Stimulated activated CD8-positive, alpha-beta memory T cell treated with anti-CD3 and anti-CD28 coated beads, Interleukin-15, amount 100 ng/mL, for 4 hours (primary cell): ENCODE measurements at regions not wholly inside any gene's neighbourhood (a gene's known extent, or its start where the extent isn't known, plus 50 kb on each side); places are given as distances from the start of the nearest gene placed in this dataset.

Source experiments
- DNase-seq, 2 donors: peaks; one replicate each; pipeline ENCODE4 v3.0.0-alpha.2; 2020; ENCODE audit warnings: low read depth in 2 of 2

- DNase-seq: no peak
Measured at GRCh38 chr13:73715911-73716510, 418.2 kb downstream of the KLF12 start.

- DNase-seq: peak in 1 of 2 donors; percentile 53
Measured at GRCh38 chr13:73715114-73715910, 418.9 kb downstream of the KLF12 start.

DNA sequence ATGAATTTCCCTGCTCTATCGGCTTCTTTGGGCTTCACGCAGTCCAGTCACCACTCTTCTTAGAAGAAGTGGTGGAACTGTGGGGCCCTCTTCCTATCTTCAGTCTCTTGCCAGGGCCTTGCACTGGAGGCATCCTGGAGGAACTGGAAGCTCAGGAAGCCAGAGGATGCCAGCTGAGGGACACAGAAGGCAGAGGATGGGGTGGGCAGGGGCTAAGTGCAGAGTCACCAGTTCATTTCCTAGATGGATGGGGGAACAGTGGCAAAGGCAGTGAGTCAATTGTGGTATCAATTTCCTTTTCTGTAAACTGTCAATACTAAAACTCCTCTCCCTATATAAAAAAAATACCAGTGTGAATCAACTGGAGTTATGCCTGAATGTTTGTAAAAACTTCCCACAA, 419.7 kb downstream of the KLF12 start:
- no peak for DNase-seq

- DNase-seq: peak in 1 of 2 donors; percentile 46
Measured at GRCh38 chr13:73708393-73708985, 425.7 kb downstream of the KLF12 start.

- DNase-seq: no peak
Measured at GRCh38 chr13:73704587-73704986, 429.6 kb downstream of the KLF12 start.

DNA sequence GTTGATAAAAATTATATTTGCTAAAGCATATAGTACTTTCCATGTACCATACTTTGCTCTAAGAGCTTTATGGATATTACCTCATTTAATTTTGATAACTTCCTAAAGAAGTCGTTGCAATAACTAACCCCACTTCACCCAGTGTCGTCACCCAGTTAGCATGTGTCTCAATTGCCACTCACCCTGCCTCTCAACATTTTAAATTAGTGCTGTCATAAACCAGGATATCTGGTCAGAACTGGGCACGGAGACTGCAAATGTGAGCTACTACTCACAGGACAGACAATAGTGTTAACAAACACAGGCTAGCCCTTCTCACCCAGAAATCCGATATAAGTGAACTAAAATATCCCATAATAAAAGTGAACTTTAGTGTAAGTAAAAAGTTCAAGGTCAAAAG, 430.6 kb downstream of the KLF12 start:
- DNase-seq: no peak

- no peak for DNase-seq
Measured at GRCh38 chr13:73702419-73703071, 431.7 kb downstream of the KLF12 start.

DNA sequence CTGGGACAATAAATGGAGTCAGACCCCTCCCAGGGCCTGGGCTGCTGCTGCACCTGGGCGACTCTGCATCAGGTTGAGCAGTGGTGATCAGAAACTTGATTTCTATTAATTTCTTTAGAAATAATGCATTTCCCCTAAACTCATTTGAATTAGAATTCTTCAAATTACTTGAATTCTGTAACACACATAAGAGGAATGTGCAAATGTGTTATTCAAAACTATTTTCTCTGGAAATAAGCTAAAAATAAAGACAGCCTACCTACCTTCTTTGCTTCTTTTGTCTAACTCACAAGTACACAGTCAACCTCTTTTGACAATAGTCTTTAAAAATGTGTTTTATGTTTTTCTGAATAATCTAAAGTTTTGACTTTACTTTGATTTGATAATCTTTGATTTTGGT, 433.0 kb downstream of the KLF12 start:
- no peak for DNase-seq

GRCh38 chr13:73698859-73699258, 435.3 kb downstream of the KLF12 start:
- no peak for DNase-seq

DNA sequence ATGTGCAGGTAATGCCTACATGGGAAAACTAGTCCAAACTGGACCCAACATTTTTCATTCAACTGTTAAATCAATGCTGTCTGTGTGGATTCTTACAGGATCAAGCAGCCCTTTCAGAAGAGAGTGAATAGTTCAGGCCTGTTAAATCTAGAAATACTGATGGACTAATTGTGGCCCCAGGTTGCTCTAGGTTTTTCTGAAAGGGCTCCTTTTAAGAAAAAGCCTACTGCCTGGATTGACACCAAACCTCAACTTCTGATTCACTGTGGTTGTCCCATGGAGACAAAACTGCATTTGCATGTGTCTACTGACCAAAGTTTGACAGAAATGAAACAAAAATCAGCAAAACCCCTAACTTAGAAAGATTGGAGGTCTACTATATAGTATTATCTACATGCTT, 437.0 kb downstream of the KLF12 start:
- no peak for DNase-seq

DNA sequence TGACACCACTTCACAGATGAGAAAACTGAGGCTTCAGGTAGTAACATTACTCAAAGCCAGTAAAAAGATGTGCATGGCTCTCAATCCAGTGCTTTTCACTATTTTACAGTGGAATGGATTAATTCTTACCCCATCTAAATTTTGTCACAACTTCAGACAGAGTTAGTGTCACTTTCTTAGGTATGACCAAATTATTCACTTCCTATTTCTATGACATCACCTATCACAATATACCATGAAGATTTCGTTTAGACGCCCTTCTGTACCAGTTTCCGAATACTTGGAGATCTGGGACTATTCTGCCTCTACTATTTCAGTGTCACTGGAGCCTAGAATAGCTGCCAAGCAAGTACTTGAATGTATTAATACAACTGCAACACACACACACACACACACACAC, 437.5 kb downstream of the KLF12 start:
- DNase-seq: no peak

GRCh38 chr13:73696271-73696670, 437.9 kb downstream of the KLF12 start:
- DNase-seq: no peak

DNA sequence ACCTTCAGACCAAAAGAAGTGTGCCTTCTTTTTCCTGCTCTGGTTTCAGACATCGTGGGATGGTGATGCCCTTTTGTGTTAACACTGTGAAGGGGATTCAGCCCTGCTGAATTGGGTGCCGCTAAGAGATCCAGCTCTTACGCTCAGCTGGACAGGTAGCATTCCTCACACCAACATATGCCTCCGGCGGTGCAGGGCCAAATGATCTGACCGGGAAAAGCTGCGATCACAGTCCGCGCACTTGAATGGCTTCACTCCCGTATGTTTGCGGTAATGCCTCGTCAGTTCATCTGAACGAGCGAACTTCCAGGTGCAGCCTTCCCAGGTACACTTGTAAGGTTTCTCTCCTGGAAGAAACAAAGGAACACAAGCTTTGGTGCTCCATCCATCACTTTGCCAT, 438.9 kb downstream of the KLF12 start:
- no peak for DNase-seq

DNA sequence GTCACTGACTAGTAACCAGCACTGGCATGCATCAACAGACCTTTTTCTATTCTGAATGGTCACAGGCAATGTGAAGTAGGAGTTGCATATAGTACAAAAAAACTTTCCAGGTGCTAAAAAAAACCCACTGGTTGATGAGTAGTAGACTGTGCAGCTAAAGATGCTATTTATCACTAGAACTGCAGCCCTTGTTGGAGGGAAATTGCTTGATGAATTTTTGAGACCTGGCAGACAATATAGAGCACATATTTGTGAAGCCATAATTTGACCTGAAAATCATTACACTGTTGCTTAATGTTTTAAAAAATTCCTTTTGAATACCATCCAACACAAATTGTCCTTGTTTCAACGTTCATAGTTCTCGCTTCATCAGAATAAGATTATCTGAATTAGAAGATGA, 441.0 kb downstream of the KLF12 start:
- DNase-seq: no peak

- DNase-seq: no peak
Measured at GRCh38 chr13:73691891-73692290, 442.3 kb downstream of the KLF12 start.

- no peak for DNase-seq
Measured at GRCh38 chr13:73687929-73688328, 446.3 kb downstream of the KLF12 start.

- DNase-seq: no peak
Measured at GRCh38 chr13:73687087-73687486, 447.1 kb downstream of the KLF12 start.

- DNase-seq: no peak
Measured at GRCh38 chr13:73684750-73685149, 449.5 kb downstream of the KLF12 start.

- DNase-seq: no peak
Measured at GRCh38 chr13:73684286-73684685, 449.9 kb downstream of the KLF12 start.

DNA sequence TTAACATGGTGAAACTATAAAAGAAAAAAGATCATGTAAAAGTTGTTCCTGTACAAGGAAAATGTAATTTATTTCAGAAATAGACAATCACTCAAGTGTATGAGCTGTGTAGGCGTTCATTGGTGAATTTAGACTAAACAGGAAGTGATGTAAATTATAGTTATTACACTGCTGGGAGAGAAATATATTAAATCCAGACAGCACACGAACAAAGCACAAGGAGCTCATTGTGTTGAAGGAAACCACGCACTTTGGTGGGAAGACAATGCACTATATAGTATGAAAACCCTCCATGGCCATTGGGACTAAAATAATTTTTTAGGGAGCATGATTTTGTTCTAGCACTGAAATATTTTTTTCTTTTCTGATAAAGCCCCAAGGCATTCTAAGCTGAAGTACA, 450.5 kb downstream of the KLF12 start:
- DNase-seq: no peak

DNA sequence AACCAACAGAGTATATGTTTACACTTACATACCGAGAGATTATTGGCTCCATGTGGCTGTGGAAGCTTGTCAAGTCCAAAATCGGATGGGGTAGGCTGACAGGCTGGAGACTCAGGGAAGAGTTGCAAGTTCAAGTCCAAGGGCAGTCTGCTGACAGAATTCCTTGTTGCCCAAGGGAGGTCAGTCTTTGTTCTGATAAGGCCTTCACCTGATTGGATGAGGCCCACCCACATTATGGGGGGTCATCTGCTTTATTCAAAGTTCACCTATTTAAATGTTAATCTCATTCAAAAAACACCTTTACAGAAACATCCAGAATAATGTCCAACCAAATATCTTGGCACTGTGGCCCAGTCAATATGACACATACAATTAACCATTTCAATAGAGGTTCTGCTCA, 452.4 kb downstream of the KLF12 start:
- no peak for DNase-seq

GRCh38 chr13:73681015-73681414, 453.2 kb downstream of the KLF12 start:
- DNase-seq: no peak
